ENCODE measurements at regions not wholly inside any gene's neighbourhood (a gene's known extent, or its start where the extent isn't known, plus 50 kb on each side); places are given as distances from the start of the nearest gene placed in this dataset.

DNA sequence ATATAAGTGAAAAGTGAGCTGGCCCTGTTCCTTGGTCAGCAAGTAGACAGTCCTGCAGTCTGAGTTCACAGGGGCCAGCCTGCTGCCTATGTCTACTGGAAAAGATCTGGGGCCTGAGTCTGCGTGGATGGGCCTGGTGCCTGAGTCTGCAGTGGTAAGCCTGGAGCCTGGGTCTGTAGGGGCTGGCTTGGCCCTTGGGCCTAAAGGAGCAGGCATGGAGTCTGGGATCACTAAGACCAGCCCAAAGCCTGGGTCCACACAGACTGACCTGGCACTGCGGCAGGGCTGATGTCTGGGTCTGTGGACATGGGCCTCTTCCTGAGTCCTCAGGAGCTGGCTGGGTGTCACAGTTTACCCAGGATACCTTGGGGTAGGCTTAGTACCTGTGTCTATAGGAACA lies 95.4 kb downstream of the KLHL28 start:
- POLR2A ChIA-PET, result no interaction called here
- H3K9me3 ChIP-seq (ENCODE audit: low read length), result no peaks in the 10 kb centered on the region
- H3K4me1 ChIP-seq (ENCODE audit: insufficient read depth, low read length), result no peaks in the 10 kb centered on the region
- WGBS (ENCODE audit: low lambda C conversion rate), result 90% methylated on average over 1 of the region's 2 CpGs
- ATAC-seq (no peak), FAIRE-seq (no peak), DNase-seq (ENCODE audit: low spot score) (no peak)
- H2AFZ ChIP-seq (ENCODE audit: low read length), result no peak overlapping the region
- TF ChIP-seq, protein P1, sequence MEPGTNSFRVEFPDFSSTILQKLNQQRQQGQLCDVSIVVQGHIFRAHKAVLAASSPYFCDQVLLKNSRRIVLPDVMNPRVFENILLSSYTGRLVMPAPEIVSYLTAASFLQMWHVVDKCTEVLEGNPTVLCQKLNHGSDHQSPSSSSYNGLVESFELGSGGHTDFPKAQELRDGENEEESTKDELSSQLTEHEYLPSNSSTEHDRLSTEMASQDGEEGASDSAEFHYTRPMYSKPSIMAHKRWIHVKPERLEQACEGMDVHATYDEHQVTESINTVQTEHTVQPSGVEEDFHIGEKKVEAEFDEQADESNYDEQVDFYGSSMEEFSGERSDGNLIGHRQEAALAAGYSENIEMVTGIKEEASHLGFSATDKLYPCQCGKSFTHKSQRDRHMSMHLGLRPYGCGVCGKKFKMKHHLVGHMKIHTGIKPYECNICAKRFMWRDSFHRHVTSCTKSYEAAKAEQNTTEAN (CRISPR knock-in tag; conservative IDR thresholded peaks at IDR 0.05), result no peak
- TF ChIP-seq KLF16 (CRISPR knock-in tag; IDR thresholded peaks at IDR 0.05) (no peak), ZNF274 (CRISPR knock-in tag; IDR thresholded peaks at IDR 0.05) (no peak), ZNF879 (CRISPR knock-in tag; IDR thresholded peaks at IDR 0.05) (no peak), ZNF777 (CRISPR knock-in tag; IDR thresholded peaks at IDR 0.05) (no peak), ARNT (IDR thresholded peaks at IDR 0.05) (no peak), MIER2 (CRISPR knock-in tag; IDR thresholded peaks at IDR 0.05) (no peak), CEBPG (CRISPR knock-in tag; IDR thresholded peaks at IDR 0.05) (no peak), ZNF670 (CRISPR knock-in tag; IDR thresholded peaks at IDR 0.05; ENCODE audit: borderline replicate concordance) (no peak)
- TF ChIP-seq, protein P2, sequence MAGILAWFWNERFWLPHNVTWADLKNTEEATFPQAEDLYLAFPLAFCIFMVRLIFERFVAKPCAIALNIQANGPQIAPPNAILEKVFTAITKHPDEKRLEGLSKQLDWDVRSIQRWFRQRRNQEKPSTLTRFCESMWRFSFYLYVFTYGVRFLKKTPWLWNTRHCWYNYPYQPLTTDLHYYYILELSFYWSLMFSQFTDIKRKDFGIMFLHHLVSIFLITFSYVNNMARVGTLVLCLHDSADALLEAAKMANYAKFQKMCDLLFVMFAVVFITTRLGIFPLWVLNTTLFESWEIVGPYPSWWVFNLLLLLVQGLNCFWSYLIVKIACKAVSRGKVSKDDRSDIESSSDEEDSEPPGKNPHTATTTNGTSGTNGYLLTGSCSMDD (CRISPR knock-in tag; IDR thresholded peaks at IDR 0.05), result no peak
- no peak overlapping the region for H3K4me3 ChIP-seq (replicated peaks in 1 of 3; ENCODE audit: insufficient read depth in 1 of 3, low read depth in 2 of 3, low read length in 3 of 3)
- no peak overlapping the region for H3K27ac ChIP-seq (ENCODE audit: extremely low read length, insufficient read depth, low read length)
- CTCF ChIA-PET (ENCODE audit: low intra/inter-chr PET ratio, low total read pairs), result no interaction called here
- no peaks in the 10 kb centered on the region for H4K20me1 ChIP-seq (ENCODE audit: insufficient read depth, low read length)
- no peaks in the 10 kb centered on the region for H3K79me2 ChIP-seq (ENCODE audit: insufficient read depth, low read length)
- BruUV-seq (replicated peaks), result no TSS peak
- no peak overlapping the region for H3K9ac ChIP-seq (ENCODE audit: insufficient read depth, low read depth, low read length)
- intact Hi-C loops (cut with micrococcal nuclease; ENCODE audit: unreplicated experiment), result no loop called here
- in situ Hi-C loops (cut with HindIII; ENCODE audit: extremely low pct_ligation_motif_present, low pct_unique_long_range_greater_than_20kb), result no loop called here
- no peaks in the 10 kb centered on the region for H3K36me3 ChIP-seq (replicated peaks in 1 of 2; ENCODE audit: control insufficient read depth in 1 of 2, insufficient read depth in 2 of 2, low read length in 2 of 2)
- H3K4me2 ChIP-seq (ENCODE audit: low read depth, low read length), result no peak overlapping the region
- no peaks in the 10 kb centered on the region for H3K27me3 ChIP-seq (ENCODE audit: control insufficient read depth in 1 of 2, insufficient read depth in 2 of 2, low read length in 2 of 2)

Data from HepG2 (cell line).